GDM1 (cell line): ENCODE measurements at regions not wholly inside any gene's neighbourhood (a gene's known extent, or its start where the extent isn't known, plus 50 kb on each side); places are given as distances from the start of the nearest gene placed in this dataset.

Source experiments
- DNase-seq: peaks from one replicate; lab custom pipeline; 2025; lab: John Stamatoyannopoulos, UW

GRCh38 chr4:34709564-34709963, 1534.8 kb downstream of the ARAP2 start:
- DNase-seq, result no peak

- no peak for DNase-seq
Measured at GRCh38 chr4:34718576-34719245, 1525.6 kb downstream of the ARAP2 start.

- no peak for DNase-seq
Measured at GRCh38 chr4:34720571-34720970, 1523.7 kb downstream of the ARAP2 start.

- DNase-seq, result no peak
Measured at GRCh38 chr4:34721835-34722234, 1522.5 kb downstream of the ARAP2 start.

- no peak for DNase-seq
Measured at GRCh38 chr4:34723605-34724004, 1520.7 kb downstream of the ARAP2 start.

- DNase-seq, result no peak
Measured at GRCh38 chr4:34724491-34724890, 1519.8 kb downstream of the ARAP2 start.

GRCh38 chr4:34731070-34731469, 1513.2 kb downstream of the ARAP2 start:
- DNase-seq, result no peak

- DNase-seq, result no peak
Measured at GRCh38 chr4:34732176-34732950, 1512.0 kb downstream of the ARAP2 start.

GRCh38 chr4:34733185-34733941, 1511.0 kb downstream of the ARAP2 start:
- DNase-seq, result no peak

- no peak for DNase-seq
Measured at GRCh38 chr4:34766935-34767334, 1477.4 kb downstream of the ARAP2 start.

GRCh38 chr4:34767407-34767806, 1476.9 kb downstream of the ARAP2 start:
- DNase-seq, result no peak

- no peak for DNase-seq
Measured at GRCh38 chr4:34771632-34772031, 1472.7 kb downstream of the ARAP2 start.

- DNase-seq, result no peak
Measured at GRCh38 chr4:34790131-34790530, 1454.2 kb downstream of the ARAP2 start.

- no peak for DNase-seq
Measured at GRCh38 chr4:34791209-34791608, 1453.1 kb downstream of the ARAP2 start.

- DNase-seq, result no peak
Measured at GRCh38 chr4:34800953-34801352, 1443.4 kb downstream of the ARAP2 start.

- DNase-seq, result no peak
Measured at GRCh38 chr4:34814266-34814665, 1430.0 kb downstream of the ARAP2 start.

- no peak for DNase-seq
Measured at GRCh38 chr4:34824515-34824914, 1419.8 kb downstream of the ARAP2 start.

- no peak for DNase-seq
Measured at GRCh38 chr4:34826660-34827059, 1417.7 kb downstream of the ARAP2 start.

GRCh38 chr4:34845926-34846325, 1398.4 kb downstream of the ARAP2 start:
- no peak for DNase-seq

GRCh38 chr4:34850421-34850820, 1393.9 kb downstream of the ARAP2 start:
- no peak for DNase-seq

GRCh38 chr4:34850968-34851367, 1393.3 kb downstream of the ARAP2 start:
- DNase-seq, result no peak

GRCh38 chr4:34851411-34851810, 1392.9 kb downstream of the ARAP2 start:
- DNase-seq, result no peak

- no peak for DNase-seq
Measured at GRCh38 chr4:34854451-34854850, 1389.9 kb downstream of the ARAP2 start.
